ENCODE measurements at regions not wholly inside any gene's neighbourhood (a gene's known extent, or its start where the extent isn't known, plus 50 kb on each side); places are given as distances from the start of the nearest gene placed in this dataset.
"Not testable (repeated sequence)": the region's sequence is repeated elsewhere in the genome, so short reads cannot be mapped to it uniquely, and the experiment has no call there.

DNA sequence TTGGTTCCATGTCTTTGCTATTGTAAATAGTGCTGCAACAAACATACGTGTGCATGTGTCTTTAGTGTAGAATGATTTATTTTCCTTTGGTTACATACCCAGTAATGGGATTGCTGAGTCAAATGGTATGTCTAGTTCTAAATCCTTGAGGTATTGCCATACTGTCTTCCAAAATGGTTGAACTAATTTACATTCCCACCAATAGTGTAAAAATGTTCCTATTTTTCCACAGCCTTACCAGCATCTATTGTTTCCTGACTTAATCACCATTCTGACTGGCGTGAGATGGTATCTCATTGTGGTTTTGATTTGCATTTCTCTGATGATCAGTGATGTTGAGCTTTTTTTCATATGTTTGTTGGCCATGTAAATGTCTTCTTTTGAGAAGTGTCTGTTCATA, 226.6 kb downstream of the ETAA1 start:
- not testable (repeated sequence) for DNase-seq (ENCODE audit: low spot score)

DNA sequence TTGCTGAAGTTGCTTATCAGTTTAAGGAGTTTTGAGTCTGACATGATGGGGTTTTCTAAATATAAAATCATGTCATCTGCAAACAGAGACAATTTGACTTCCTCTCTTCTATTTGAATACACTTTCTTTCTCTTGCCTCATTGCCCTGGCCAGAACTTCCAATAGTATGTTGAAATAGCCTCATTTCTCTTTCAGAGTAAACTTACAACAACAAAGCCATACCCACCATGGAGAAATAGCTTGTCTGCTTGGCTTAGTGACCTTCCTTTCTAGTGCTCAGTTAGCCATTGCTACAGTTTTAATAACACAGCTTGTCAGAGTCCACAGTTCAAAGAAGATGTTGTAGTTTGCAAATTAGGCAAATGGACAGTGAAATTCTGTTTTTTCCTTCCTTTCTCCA, 228.0 kb downstream of the ETAA1 start:
- DNase-seq (ENCODE audit: low spot score): no peak

DNA sequence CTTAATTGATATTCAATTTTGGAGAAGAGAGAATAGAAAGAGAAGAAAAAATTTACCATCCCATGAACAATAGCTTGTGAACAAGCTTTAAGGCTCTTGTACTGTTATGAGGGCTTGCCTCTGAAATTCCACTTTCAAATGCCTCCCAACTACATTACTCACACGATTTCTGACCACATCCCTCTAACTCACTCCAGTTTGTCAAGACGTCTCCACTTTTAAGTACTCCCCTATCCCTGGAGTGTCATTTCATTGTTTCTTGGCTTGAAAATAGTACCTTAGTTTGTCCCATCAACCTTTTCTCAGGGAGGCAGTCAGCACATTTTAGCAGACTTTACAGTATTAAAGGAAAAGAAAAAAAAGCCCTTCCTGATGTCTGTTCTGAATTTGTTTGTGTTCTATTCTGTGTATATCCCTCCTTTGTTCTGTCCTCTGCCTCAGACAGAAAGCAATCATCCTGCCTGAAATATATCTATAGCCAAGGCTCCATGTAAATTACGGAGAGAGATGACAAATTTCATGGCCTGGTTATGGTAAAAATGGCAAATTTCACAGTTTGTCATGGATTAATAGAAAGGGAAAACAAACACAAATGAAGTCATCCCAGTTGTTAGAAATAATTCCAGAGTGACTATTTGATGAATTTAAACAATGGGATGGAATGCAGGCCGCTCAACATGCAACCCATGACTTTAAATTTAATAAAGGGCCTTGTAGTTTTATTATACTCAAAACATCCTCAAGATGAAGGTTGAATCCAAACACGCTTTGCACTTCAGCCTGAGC, 228.8 kb downstream of the ETAA1 start:
- DNase-seq (ENCODE audit: low spot score): peak; percentile 12

GRCh38 chr2:67626656-67627055, 229.5 kb downstream of the ETAA1 start:
- peak; percentile 16 for DNase-seq (ENCODE audit: low spot score)

DNA sequence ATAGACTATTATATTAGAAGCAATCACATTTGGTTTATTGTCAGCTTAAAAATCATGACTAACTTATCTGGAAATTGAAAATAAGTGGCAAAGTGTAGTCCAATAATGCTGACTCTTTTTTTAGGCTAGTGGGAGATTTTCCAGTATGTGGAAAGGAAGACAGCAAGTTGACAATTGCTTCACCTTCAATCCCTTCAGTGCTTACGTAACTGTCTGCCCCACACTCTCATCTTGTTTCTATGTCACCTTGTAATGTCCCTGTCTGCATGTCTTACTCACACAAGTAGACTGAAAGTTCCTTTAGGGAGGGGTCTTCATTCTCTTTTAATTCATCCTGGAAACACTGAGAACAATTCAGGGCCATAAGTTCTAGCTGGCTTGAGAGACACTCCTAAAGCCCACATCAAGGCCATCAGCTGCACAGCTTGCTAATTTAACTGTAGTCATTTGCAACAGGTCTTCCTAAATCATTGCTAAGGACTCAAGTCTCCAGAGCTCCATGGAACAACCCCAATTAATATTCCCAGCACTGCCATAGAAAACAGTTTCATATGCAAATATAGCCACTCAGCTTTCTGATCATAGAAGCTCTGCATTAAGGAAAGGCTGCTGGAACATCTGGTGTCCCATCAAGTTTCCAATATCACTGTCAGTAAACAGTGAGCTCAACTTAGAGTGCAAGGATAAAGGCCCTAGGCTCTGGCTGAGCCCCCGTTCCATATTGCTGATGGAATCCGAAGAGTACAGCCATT, 230.5 kb downstream of the ETAA1 start:
- DNase-seq (ENCODE audit: low spot score): no peak

GRCh38 chr2:67628892-67629291, 231.8 kb downstream of the ETAA1 start:
- no peak for DNase-seq (ENCODE audit: low spot score)

GRCh38 chr2:67631483-67631882, 234.3 kb downstream of the ETAA1 start:
- DNase-seq (ENCODE audit: low spot score): no peak

DNA sequence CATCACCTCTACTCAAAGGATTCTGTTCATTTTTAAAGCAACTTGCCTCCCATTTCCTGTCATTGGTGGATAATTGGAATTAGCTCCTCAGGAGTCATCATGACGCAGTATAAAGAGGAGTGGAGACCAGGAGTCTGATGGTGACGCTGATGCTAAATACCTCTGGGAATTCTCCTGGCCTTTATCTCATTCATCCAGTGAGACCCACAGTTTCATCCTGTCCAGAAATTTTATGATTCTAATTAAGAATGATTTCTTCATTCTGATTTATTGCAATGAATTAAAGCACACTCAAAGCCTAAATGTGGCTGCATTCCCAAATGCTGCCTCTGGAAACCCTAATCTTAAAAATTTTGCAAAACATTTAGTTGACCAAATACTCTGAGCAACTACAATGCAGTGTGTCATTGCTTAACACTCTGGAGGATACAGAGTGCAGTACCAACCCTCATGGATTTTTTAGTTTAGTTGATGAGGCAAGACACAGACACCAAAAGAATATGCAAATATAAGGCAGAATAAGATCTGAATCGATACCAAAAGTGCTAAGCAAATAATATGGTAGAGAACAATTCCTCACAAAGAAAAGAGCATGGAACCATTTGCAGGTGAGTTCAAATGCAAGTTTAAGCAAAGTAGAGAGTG, 236.2 kb downstream of the ETAA1 start:
- no peak for DNase-seq (ENCODE audit: low spot score)

GRCh38 chr2:67638146-67638545, 241.0 kb downstream of the ETAA1 start:
- no peak for DNase-seq (ENCODE audit: low spot score)

- DNase-seq (ENCODE audit: low spot score): no peak
These were observed 244.3 kb downstream of the ETAA1 start for GRCh38 chr2:67641312-67642045.

- no peak for DNase-seq (ENCODE audit: low spot score)
These were observed 244.9 kb downstream of the ETAA1 start for GRCh38 chr2:67642046-67642382.

DNA sequence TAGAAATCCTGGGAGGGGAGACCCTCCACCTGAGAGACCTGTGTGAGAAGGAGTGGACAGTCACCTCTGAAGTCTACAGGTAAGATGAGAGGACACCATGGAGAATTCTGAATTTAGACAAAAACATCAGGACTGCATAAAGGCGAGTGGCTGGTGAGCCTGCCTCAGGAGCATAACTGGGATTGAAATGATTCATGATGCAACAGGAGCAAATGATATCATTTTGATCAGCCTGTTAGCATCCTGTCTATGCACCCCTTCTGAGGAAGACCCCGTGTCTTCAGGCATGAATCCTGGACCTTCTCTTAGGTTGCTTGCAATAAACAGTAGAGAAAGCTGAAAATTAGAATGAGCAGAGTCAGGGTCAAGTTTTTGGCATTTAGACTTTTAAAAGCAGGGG, 245.8 kb downstream of the ETAA1 start:
- no peak for DNase-seq (ENCODE audit: low spot score)

GRCh38 chr2:67645280-67646138, 248.4 kb downstream of the ETAA1 start:
- DNase-seq (ENCODE audit: low spot score): no peak

DNA sequence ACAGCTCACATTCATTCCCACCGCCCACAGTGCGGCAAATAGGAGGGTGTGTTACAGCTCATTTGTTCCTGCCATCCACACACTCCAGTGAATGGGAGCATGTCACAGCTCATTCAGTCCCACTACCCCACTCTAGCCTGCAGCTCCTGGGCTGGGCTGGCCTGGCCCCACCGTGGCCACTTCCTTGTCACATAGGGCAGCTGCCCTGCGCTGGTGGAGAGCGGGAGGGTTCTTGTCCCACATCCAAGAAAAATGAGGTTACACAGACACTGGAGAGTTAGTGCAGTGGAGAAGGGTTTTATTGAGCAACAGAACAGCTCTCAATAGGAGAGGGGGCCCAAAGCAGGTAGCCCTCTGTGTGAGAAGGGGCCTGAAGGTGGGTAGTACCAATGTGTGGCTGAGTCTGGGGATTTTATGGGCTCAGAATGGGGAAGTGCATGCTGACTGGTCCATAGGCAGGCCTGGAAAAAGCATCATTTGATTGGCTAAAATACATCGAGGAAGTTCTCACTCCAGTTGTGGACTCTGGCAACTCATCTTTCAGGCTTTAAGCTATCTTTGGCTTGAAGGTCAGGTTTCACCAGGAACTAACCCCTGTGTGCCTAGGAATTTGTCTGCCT, 249.7 kb downstream of the ETAA1 start:
- DNase-seq (ENCODE audit: low spot score): no peak

DNA sequence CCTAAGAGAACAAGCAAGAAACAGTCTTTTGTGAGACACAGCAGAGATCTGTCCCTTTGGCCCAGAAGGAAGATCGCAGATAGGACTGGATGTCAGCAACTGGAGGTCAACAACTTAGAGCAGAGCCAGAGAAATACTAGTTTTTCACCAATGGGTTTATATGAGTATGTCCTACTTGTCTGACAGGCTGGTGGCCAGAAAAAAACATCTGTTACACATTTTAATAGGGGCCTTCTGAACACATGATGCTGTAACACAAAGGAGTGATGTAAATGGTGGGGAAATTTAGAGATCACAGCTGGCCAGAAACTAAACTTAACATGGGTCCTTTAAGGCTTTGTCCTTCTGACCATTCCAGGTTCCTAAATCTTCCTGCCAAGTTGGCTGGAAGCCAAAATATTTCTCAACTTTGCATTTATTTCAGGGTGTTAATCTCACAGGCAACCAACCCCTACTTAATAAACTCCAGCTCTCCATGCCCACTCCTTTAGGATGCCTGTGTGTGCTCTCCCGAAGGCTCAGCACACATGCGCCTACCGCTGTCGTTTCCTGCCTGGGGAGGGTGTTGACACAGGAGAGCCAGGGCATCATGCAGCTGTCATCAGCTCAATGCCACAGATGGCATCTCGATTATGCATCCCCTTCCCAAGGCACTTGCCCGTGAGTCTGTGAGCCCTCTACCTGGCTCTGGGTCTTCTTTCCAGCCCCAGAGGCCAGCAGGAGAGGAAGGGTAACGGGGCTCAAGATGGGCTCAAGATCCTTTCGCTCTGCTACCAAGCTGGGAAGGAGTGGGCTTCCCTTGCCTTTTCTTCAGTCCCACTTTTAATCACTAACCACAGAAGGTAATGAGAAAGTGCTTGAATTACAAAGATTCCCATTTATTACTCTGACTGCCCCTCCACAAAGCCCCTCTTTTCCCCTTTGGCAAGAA, 252.5 kb downstream of the ETAA1 start:
- peak; percentile 4 for DNase-seq (ENCODE audit: low spot score)

DNA sequence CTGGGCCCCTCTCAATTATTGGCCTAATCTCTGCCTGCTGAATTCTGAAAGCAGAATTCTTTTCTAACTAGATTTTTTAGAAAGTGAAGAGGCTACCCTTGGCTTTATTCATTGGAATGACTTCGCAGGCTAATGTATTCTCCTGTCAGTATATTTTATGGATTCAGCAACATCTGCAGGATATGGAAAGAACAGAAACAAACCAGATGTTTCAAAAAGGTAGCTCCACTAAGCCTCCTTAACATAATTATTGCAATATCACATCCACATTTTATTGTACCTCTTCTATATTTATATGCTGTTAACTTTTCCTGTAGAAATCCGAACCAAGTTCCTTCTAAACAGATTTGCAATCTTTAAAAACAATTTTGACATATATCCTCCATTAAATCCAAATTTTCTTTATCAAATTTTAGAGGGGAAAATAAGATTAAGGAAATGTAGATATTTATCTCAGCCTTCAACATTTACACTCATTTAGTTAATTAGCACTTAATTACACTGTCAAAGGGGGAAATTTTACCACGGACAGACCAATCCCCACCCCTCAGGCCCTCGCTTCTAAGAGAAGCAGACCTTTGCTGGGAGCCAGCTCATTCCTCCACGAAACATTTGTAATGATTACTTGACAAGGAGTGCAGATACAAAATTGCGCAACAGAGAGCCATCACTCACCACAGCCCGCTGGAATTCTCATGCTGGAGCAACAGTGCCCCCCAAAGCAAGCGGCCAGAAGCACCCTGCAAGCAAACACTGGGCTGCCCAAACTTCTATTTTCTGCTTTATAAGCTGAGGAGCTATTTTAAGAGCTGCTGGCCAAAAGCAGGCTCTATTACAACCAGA, 253.4 kb downstream of the ETAA1 start:
- peak; percentile 75 for DNase-seq (ENCODE audit: low spot score)

DNA sequence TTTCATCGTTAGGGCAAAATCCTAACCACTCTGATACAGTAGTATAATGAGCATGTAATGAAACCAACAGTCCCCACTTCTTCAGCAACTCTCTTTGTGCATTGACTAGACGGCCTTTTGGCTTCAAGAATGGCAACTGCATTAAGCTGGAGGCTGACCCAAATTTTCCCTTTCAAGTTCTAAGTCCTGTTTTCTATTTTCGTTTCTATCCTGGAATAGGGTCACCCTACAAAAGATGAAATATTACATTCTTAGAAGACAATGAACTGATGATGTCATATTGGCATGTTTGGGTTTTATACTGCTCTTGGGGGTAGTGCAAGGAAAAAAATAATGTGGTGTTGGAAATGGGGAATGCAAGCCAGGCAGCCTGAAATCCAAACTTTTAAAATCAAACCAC, 254.4 kb downstream of the ETAA1 start:
- no peak for DNase-seq (ENCODE audit: low spot score)

DNA sequence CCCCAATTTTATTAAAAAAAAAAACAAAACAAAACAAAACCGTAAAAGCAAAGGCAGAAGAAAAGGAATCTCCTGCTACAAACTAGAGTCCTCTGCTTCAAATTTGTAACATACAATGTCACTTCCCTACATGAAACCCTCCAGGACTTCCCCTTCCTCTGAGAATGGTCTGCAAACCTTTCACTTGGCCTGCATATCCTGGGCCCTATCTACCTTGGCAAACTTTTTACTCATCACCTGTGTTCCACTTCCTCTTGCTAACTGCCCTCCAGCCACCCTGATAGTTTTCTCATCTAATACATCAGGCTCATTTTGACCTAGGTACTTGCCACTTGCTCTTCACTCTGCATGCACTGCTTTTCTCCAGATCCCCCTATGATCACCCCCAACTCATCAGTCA, 255.5 kb downstream of the ETAA1 start:
- no peak for DNase-seq (ENCODE audit: low spot score)

DNA sequence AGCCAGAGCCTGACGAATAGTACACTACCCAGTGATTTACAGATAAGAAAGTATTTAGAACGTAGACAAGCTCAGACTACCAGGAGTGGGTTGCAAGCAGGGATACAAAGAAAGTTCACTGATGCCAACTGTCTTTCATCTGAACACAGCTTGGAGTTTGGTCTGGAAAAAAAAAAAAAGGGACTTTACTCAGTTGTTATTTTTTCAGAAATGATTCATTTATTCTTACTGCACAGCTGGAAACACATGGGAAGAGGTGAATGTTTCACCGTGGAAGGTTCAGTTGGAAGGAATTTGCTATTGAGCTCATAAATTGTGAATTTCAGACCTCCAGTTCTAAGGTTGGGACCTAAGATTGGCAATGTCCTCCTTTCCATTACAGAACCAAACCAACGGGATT, 259.7 kb downstream of the ETAA1 start:
- no peak for DNase-seq (ENCODE audit: low spot score)

Measured in AG08396 (cell line).